ENCODE measurements at regions not wholly inside any gene's neighbourhood (a gene's known extent, or its start where the extent isn't known, plus 50 kb on each side); places are given as distances from the start of the nearest gene placed in this dataset.
"Not testable (repeated sequence)": the region's sequence is repeated elsewhere in the genome, so short reads cannot be mapped to it uniquely, and the experiment has no call there.

DNA sequence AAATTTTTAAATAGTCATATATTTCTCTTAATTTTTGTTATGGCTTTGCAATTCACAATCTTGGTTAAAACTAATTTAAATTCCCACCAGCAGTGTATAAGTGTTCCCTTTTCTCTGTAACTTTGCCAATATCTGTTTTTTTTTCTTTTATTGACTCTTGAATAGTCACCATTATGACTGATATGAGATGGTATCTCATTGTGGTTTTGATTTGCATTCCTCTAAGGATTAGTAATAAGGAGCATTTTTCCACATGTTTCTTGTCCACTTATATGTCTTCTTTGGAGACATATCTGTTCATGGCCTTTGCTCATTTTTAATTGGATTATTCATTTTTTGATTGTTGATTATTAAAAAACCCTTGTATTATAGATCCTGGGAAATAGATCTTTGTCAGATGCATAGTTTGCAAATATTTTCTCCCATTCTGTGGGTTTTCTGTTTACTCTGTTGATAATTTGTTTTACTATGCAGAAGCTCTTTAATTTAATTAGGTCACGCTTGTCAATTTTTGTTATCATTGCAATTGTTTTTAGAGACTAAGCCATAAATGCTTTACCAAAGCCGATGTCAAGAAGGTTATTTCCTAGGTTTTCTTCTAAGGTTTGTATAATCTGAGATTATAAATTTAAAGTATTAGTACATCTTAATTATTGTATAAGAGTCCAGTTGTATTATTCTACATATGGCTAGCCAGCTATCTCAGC is 610.9 kb downstream of the CHSY3 start:
- Histone ChIP-seq H3K27me3 (no peaks in the 10 kb centered on the region), H3K4me3 (no peak overlapping the region), H3K36me3 (no peaks in the 10 kb centered on the region), H3K9me3 (peaks cover 12% of the 10 kb centered on the region), H3K4me1 (no peaks in the 10 kb centered on the region), H3K27ac (no peak overlapping the region)
- DNase-seq (ENCODE audit: low spot score in 2 of 2): no peak
- TF ChIP-seq POLR2A (IDR thresholded peaks at IDR 0.05): no peak
- no peak for TF ChIP-seq EP300 (IDR thresholded peaks at IDR 0.05)
- TF ChIP-seq, protein P1, sequence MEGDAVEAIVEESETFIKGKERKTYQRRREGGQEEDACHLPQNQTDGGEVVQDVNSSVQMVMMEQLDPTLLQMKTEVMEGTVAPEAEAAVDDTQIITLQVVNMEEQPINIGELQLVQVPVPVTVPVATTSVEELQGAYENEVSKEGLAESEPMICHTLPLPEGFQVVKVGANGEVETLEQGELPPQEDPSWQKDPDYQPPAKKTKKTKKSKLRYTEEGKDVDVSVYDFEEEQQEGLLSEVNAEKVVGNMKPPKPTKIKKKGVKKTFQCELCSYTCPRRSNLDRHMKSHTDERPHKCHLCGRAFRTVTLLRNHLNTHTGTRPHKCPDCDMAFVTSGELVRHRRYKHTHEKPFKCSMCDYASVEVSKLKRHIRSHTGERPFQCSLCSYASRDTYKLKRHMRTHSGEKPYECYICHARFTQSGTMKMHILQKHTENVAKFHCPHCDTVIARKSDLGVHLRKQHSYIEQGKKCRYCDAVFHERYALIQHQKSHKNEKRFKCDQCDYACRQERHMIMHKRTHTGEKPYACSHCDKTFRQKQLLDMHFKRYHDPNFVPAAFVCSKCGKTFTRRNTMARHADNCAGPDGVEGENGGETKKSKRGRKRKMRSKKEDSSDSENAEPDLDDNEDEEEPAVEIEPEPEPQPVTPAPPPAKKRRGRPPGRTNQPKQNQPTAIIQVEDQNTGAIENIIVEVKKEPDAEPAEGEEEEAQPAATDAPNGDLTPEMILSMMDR (IDR thresholded peaks at IDR 0.05): no peak
- TF ChIP-seq POLR2AphosphoS5 (IDR thresholded peaks at IDR 0.05): no peak
- WGBS: 94% methylated on average over 2 of the region's 2 CpGs

DNA sequence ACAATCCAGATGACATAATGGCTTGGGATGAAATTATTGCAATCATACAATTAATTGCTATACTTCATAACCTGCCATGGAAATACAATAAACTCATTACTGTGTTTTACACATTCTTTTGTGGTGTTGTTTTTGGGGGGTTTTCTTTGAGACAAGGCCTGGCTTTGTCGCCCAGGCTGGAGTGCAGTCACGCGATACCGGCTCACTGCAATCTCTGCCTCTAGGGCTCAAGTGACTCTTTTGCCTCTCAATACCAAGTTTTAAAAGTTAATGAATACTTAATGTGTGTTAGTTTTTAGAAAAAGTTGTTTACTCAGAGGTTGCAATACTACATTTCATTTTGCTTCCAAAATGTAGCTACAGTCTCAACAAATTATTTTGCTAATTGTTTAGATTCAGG is 598.4 kb downstream of the CHSY3 start:
- TF ChIP-seq POLR2A (IDR thresholded peaks at IDR 0.05): no peak
- no peak for TF ChIP-seq EP300 (IDR thresholded peaks at IDR 0.05)
- TF ChIP-seq POLR2AphosphoS5 (IDR thresholded peaks at IDR 0.05): no peak
- TF ChIP-seq, protein P1 (IDR thresholded peaks at IDR 0.05): no peak
- 91% methylated on average over 4 of the region's 4 CpGs for WGBS
- no peaks in the 10 kb centered on the region for H3K27me3 ChIP-seq

GRCh38 chr5:130501151-130501865 is 597.0 kb downstream of the CHSY3 start:
- no peak overlapping the region for H3K4me3 ChIP-seq
- WGBS: 33% methylated on average over 3 of the region's 3 CpGs
- TF ChIP-seq, protein P1 (IDR thresholded peaks at IDR 0.05): no peak
- TF ChIP-seq POLR2AphosphoS5 (IDR thresholded peaks at IDR 0.05) (no peak), EP300 (IDR thresholded peaks at IDR 0.05) (no peak), POLR2A (IDR thresholded peaks at IDR 0.05) (no peak)
- H3K27ac ChIP-seq: no peak overlapping the region
- H3K36me3 ChIP-seq: no peaks in the 10 kb centered on the region
- DNase-seq (ENCODE audit: low spot score in 2 of 2): no peak
- no peaks in the 10 kb centered on the region for H3K9me3 ChIP-seq
- H3K27me3 ChIP-seq: no peaks in the 10 kb centered on the region
- no peaks in the 10 kb centered on the region for H3K4me1 ChIP-seq

More for the DNA sequence above, 598.4 kb downstream of the CHSY3 start:
- Histone ChIP-seq H3K9me3 (no peaks in the 10 kb centered on the region), H3K4me1 (no peaks in the 10 kb centered on the region), H3K36me3 (no peaks in the 10 kb centered on the region), H3K27ac (no peak overlapping the region), H3K4me3 (no peak overlapping the region)
- no peak for DNase-seq (ENCODE audit: low spot score in 2 of 2)

- not testable (repeated sequence) for H3K9me3 ChIP-seq; H3K27me3 ChIP-seq; H3K36me3 ChIP-seq; H3K4me3 ChIP-seq; H3K4me1 ChIP-seq; H3K27ac ChIP-seq; DNase-seq (ENCODE audit: low spot score in 2 of 2)
- WGBS: 94% methylated on average over 4 of the region's 4 CpGs
Measured at GRCh38 chr5:130500495-130500894, 596.2 kb downstream of the CHSY3 start.

- Histone ChIP-seq H3K4me1 (no peaks in the 10 kb centered on the region), H3K9me3 (no peaks in the 10 kb centered on the region), H3K27me3 (no peaks in the 10 kb centered on the region), H3K27ac (no peak overlapping the region), H3K36me3 (no peaks in the 10 kb centered on the region), H3K4me3 (no peak overlapping the region)
- WGBS: 69% methylated on average over 1 of the region's 1 CpG
- no peak for DNase-seq (ENCODE audit: low spot score in 2 of 2)
- no peak for TF ChIP-seq POLR2AphosphoS5 (IDR thresholded peaks at IDR 0.05)
- TF ChIP-seq, protein P1 (IDR thresholded peaks at IDR 0.05): no peak
- no peak for TF ChIP-seq EP300 (IDR thresholded peaks at IDR 0.05)
- no peak for TF ChIP-seq POLR2A (IDR thresholded peaks at IDR 0.05)
Measured at GRCh38 chr5:130496215-130496614, 592.0 kb downstream of the CHSY3 start.
